ENCODE measurements at regions not wholly inside any gene's neighbourhood (a gene's known extent, or its start where the extent isn't known, plus 50 kb on each side); places are given as distances from the start of the nearest gene placed in this dataset.
"Not testable (repeated sequence)": the region's sequence is repeated elsewhere in the genome, so short reads cannot be mapped to it uniquely, and the experiment has no call there.

DNA sequence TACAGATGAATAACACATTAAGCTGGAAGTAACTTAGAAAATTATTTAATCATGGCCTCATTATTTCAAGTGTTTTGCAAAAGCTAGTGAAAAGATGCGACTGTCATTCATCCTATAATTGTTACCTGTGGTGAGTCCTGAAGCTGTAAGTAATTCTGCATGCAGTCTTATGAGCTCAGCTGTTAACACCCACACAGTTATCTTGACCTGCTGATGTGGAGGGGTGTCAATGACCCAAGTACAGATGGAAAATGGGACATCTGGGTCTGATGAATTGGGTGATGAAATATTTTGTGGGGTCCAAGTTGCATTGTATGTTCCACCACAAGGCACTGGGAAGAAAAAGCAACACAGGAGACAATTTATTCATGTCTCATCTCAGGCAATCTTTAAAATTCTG, 68.9 kb downstream of the OR13A1 start:
- Histone ChIP-seq H3K27ac (ENCODE audit: low read depth, low read length, severe bottlenecking) (no peak overlapping the region), H3K4me1 (ENCODE audit: control insufficient read depth, insufficient read depth, low read length, poor library complexity, severe bottlenecking) (no peaks in the 10 kb centered on the region), H3K36me3 (ENCODE audit: control insufficient read depth, insufficient read depth, low read length) (no peaks in the 10 kb centered on the region), H3K9me3 (ENCODE audit: control insufficient read depth, low read length) (no peaks in the 10 kb centered on the region), H3K4me3 (ENCODE audit: extremely low read depth, insufficient read depth, low read length, poor library complexity, severe bottlenecking) (no peak overlapping the region)
- WGBS, 2 experiments (ENCODE audit: insufficient coverage in 2 of 2) = 50% methylated on average over 1 of the region's 1 CpG; no CpG with 5 or more reads in 1 of the 2 experiments

DNA sequence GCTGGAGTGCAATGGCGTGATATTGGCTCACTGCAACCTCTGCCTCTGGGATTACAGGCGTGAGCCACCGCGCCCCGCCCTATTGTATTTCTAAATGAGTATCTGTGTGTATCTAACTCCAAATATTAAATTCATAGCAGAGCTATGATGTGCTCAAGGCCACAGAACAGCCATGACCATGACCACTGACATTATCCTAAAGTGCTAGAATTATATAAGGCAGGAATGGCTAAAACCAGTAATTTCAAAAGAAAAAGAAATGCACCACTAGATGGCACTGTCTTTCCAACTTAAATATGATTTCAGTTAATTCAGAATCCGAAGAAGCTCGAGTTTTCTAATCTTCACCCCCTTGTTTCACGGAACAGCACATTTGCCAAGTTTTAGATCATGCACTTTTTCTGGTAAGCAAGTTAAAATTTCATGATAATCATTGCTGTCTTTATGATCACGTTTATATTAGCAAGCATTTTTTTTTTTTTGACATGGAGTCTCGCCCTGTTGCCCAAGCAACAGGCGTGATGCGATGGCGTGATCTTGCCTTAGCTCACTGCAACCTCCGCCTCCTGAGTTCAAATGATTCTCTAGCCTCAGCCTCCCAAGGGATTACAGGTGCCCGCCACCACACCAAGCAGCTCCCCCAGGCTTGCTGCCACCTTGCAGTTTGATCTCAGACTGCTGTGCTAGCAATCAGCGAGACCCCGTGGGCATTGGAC, 65.3 kb downstream of the OR13A1 start:
- no peaks in the 10 kb centered on the region for H3K4me1 ChIP-seq (ENCODE audit: control insufficient read depth, insufficient read depth, low read length, poor library complexity, severe bottlenecking)
- WGBS, 2 experiments (ENCODE audit: insufficient coverage in 2 of 2) = 74 to 90% methylated on average over 6 to 12 of the region's 17 CpGs
- H3K4me3 ChIP-seq (ENCODE audit: extremely low read depth, insufficient read depth, low read length, poor library complexity, severe bottlenecking) = peak overlapping the region; percentile 33
- H3K9me3 ChIP-seq (ENCODE audit: control insufficient read depth, low read length) = no peaks in the 10 kb centered on the region
- H3K27ac ChIP-seq (ENCODE audit: low read depth, low read length, severe bottlenecking) = peak overlapping the region; percentile 59
- H3K36me3 ChIP-seq (ENCODE audit: control insufficient read depth, insufficient read depth, low read length) = no peaks in the 10 kb centered on the region

DNA sequence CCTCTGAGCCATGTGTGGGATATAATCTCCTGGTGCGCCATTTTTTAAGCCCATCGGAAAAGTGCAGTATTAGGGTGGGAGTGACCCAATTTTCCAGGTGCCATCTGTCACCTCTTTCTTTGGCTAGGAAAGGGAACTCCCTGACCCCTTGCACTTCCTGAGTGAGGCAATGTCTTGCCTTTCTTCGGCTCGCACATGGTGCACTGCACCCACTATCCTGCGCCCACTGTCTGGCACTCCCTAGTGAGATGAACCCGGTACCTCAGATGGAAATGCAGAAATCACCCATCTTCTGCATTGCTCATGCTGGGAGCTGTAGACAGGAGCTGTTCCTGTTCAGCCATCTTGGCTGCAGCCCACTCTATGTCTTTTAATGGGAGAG, 64.7 kb downstream of the OR13A1 start:
- H3K9me3 ChIP-seq (ENCODE audit: control insufficient read depth, low read length); H3K4me1 ChIP-seq (ENCODE audit: control insufficient read depth, insufficient read depth, low read length, poor library complexity, severe bottlenecking); H3K4me3 ChIP-seq (ENCODE audit: extremely low read depth, insufficient read depth, low read length, poor library complexity, severe bottlenecking); H3K27ac ChIP-seq (ENCODE audit: low read depth, low read length, severe bottlenecking); H3K36me3 ChIP-seq (ENCODE audit: control insufficient read depth, insufficient read depth, low read length): not testable (repeated sequence)
- 90 to 93% methylated on average over 2 to 5 of the region's 6 CpGs for WGBS, 2 experiments (ENCODE audit: insufficient coverage in 2 of 2)

Data from mesodermal cell (in vitro differentiated cells).